Osteocyte (in vitro differentiated cells): ENCODE measurements at regions not wholly inside any gene's neighbourhood (a gene's known extent, or its start where the extent isn't known, plus 50 kb on each side); places are given as distances from the start of the nearest gene placed in this dataset.

Experiments
- DNase-seq: peaks from one replicate; pipeline ENCODE4 v3.0.0; 2021; ENCODE audit warnings: mixed read lengths; ENCODE audit not compliant: unreplicated experiment; ENCODE audit errors: extremely low spot score
- H3K27ac Mint-ChIP-seq: one replicate; pipeline ENCODE4 v1.8.0; 2021; ENCODE audit warnings: mild to moderate bottlenecking, mixed read lengths; ENCODE audit not compliant: unreplicated experiment
- H3K27me3 Mint-ChIP-seq: one replicate; pipeline ENCODE4 v1.8.0; 2021; ENCODE audit warnings: mixed read lengths; ENCODE audit not compliant: unreplicated experiment
- H3K36me3 Mint-ChIP-seq: one replicate; pipeline ENCODE4 v1.8.0; 2021; ENCODE audit warnings: mixed read lengths; ENCODE audit not compliant: unreplicated experiment
- H3K4me1 Mint-ChIP-seq: one replicate; pipeline ENCODE4 v1.8.0; 2021; ENCODE audit warnings: mixed read lengths; ENCODE audit not compliant: unreplicated experiment
- H3K4me3 Mint-ChIP-seq: one replicate; pipeline ENCODE4 v1.8.0; 2021; ENCODE audit warnings: mild to moderate bottlenecking, moderate library complexity, mixed read lengths; ENCODE audit not compliant: unreplicated experiment
- H3K9me3 Mint-ChIP-seq: one replicate; pipeline ENCODE4 v1.8.0; 2021; ENCODE audit warnings: mixed read lengths; ENCODE audit not compliant: unreplicated experiment
- TF ChIP-seq, protein P1 (sequence below): fragments of 200-600 bp; sonication (generic); IDR thresholded peaks from 2 replicates; pipeline ENCODE4 v1.5.0; 2021; ENCODE audit warnings: antibody characterized with exemption, mild to moderate bottlenecking, moderate library complexity

DNA sequence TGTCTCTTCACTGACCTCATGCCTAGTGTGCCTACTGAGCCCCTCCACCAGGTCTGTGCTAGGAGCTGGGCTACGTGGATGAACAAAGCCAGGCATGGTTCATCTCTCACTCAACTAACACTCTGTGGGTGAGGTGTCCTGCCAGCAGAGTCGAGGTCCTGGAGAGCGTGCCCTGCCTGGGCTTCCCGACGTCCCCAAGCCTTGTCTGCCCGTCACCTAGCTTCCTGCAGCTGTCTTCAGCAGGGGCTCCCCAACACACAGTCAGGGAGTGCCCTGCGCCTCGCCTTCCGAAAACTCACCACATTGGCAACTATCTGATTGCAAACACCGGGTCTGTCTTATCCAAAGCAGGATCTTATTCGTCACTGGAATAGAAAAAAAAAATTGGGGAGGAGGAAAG, 167.5 kb upstream of the ZC3H12A start:
- Mint-ChIP-seq H3K9me3 (no peaks in the 10 kb centered on the region), H3K27ac (no peak overlapping the region), H3K27me3 (no peaks in the 10 kb centered on the region), H3K36me3 (no peaks in the 10 kb centered on the region), H3K4me3 (no peak overlapping the region), H3K4me1 (no peaks in the 10 kb centered on the region)
- TF ChIP-seq, protein P1, sequence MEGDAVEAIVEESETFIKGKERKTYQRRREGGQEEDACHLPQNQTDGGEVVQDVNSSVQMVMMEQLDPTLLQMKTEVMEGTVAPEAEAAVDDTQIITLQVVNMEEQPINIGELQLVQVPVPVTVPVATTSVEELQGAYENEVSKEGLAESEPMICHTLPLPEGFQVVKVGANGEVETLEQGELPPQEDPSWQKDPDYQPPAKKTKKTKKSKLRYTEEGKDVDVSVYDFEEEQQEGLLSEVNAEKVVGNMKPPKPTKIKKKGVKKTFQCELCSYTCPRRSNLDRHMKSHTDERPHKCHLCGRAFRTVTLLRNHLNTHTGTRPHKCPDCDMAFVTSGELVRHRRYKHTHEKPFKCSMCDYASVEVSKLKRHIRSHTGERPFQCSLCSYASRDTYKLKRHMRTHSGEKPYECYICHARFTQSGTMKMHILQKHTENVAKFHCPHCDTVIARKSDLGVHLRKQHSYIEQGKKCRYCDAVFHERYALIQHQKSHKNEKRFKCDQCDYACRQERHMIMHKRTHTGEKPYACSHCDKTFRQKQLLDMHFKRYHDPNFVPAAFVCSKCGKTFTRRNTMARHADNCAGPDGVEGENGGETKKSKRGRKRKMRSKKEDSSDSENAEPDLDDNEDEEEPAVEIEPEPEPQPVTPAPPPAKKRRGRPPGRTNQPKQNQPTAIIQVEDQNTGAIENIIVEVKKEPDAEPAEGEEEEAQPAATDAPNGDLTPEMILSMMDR: no peak
- DNase-seq: no peak

DNA sequence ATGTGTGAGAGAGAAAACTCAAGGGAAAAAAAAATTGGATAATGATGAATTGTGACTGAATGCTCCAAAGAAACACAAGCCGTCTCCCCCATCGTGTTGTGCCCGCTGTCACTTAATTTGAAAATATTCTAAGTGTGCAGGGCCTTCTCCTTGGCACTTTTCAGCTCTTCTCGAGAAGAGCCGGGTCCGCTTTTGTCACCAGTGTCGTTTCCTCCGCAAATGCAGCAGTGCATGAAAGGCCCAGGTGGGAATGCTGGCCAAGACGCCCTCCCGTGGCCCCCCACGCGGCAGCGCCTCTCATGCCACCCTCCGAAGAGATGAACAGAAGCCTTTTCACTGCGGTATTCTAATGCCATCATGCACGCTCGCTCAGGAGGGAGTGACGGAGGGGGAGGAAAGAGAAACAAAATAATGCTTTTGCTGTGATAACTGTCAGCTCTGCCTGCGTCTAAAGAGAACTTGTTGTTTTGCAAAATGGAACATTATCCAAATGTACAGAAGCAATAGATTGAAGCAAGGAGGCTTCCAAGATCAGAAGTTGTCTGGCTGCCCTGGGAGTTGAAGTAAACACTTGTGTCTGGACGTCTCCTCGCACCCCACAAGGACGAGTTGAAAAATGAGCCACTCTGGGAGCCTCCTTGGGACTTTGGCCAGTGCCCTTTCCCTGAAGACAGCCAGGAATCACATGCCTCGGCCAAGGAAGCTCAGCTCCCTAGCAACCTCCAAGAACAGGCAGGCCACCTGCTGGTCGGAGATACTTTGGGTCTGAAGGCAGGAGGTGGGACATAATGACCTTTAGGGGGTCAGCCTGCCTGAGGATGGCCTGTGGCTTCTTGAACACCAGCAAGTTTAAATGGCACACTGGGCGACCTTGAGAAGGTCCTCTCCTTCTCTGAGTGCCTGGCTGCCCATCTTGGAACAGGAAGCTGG, 166.1 kb upstream of the ZC3H12A start:
- no peak for DNase-seq
- Mint-ChIP-seq H3K27me3 (no peaks in the 10 kb centered on the region), H3K27ac (no peak overlapping the region), H3K4me1 (no peaks in the 10 kb centered on the region), H3K9me3 (no peaks in the 10 kb centered on the region), H3K4me3 (no peak overlapping the region), H3K36me3 (no peaks in the 10 kb centered on the region)
- TF ChIP-seq, protein P1: no peak

DNA sequence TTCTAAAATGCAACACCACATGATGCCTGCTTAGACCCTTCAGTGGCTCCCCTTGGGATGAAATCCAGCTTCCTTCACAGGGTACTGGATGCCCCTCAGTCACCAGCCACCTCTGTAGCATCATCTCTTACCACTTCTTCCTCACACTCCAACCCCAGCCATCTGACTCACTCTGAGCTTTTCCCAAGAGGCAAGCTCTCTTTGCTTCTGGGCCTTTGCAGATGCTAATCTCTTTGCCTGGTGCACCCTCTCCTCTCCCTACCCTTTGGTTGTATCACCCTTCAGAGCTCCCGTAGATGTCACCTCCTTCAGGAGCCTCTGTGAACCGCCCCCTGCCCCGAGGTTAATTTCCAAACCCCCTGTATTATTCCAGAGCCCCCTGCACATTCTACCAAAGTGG, 164.8 kb upstream of the ZC3H12A start:
- TF ChIP-seq, protein P1: no peak
- Mint-ChIP-seq H3K27ac (no peak overlapping the region), H3K4me3 (no peak overlapping the region), H3K27me3 (no peaks in the 10 kb centered on the region), H3K4me1 (no peaks in the 10 kb centered on the region), H3K36me3 (no peaks in the 10 kb centered on the region), H3K9me3 (no peaks in the 10 kb centered on the region)
- DNase-seq: no peak

DNA sequence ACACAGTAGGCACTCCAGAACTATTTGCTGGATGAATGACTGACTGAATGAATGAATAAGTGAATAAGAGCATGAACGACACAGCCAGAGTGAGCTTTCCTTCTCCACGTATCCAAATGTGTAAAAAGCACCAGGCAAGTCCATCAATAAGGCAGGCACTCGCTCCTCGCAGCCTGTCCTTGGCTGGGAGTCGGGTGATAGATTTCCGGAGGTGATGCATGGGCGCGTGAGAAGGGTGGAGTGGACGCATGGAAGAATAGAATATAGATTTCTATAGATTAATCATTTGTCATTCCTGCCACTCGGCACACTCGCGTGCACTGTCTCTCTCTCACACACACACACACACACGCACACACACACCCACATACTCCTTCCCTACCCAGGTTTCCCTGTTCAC, 164.3 kb upstream of the ZC3H12A start:
- no peak overlapping the region for H3K27ac Mint-ChIP-seq
- no peak overlapping the region for H3K4me3 Mint-ChIP-seq
- H3K36me3 Mint-ChIP-seq: no peaks in the 10 kb centered on the region
- TF ChIP-seq, protein P1: no peak
- H3K27me3 Mint-ChIP-seq: no peaks in the 10 kb centered on the region
- DNase-seq: no peak
- H3K4me1 Mint-ChIP-seq: no peaks in the 10 kb centered on the region
- no peaks in the 10 kb centered on the region for H3K9me3 Mint-ChIP-seq

DNA sequence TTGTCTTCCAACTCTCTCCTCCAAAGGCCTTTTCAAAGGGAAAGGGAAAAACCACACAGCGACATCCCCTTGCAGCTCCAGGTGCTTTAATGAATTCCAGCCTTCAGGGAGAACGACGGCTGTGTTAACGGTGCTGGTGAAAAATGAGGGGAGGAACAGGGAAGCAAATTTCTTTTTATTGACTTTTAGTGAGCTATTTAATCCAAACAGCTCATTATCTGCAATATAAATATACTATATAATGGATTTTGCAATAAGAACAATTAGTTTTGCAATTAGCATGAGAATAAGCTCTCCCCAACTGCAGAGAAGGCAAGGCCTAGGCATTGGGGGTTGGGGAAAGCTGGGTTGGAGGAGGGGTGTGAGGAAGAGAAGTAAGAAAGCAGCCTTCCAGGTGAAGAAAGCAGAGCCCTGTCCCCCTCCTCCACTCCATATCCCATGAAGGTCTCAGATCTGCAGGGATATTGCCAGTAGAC, 159.0 kb upstream of the ZC3H12A start:
- TF ChIP-seq, protein P1: no peak
- H3K9me3 Mint-ChIP-seq: no peaks in the 10 kb centered on the region
- H3K36me3 Mint-ChIP-seq: no peaks in the 10 kb centered on the region
- H3K27me3 Mint-ChIP-seq: peaks cover 8% of the 10 kb centered on the region
- H3K4me1 Mint-ChIP-seq: no peaks in the 10 kb centered on the region
- H3K27ac Mint-ChIP-seq: no peak overlapping the region
- DNase-seq: no peak
- H3K4me3 Mint-ChIP-seq: no peak overlapping the region
